MCF 10A (cell line): ENCODE measurements at regions not wholly inside any gene's neighbourhood (a gene's known extent, or its start where the extent isn't known, plus 50 kb on each side); places are given as distances from the start of the nearest gene placed in this dataset.
A peak's percentile ranks its signal among the peaks of the same experiment; 100 is the strongest.
"Not testable (repeated sequence)": the region's sequence is repeated elsewhere in the genome, so short reads cannot be mapped to it uniquely, and the experiment has no call there.

Source experiments
- BruUV-seq: library from RNA; stranded (reverse); fragments of 400-500 nt; replicated peaks from 2 replicates; lab custom pipeline; 2021; lab: Mats Ljungman, UMichigan
- CTCF ChIA-PET: fragments of 300-600 bp; sonication (Branson Sonifier 250); formaldehyde crosslinking; extraction: SDS; loops from one replicate; lab custom pipeline; 2021; ENCODE audit warnings: antibody characterized with exemption, inconsistent platforms; lab: Yijun Ruan, JAX
- POLR2A ChIA-PET: fragments of 300-600, 350-650 bp; sonication (Branson Sonifier 250); formaldehyde crosslinking; extraction: SDS; loops from one replicate; lab custom pipeline; 2020; ENCODE audit warnings: antibody characterized with exemption, inconsistent platforms; lab: Yijun Ruan, JAX
- DNase-seq: peaks from one replicate; pipeline ENCODE4 v3.0.0-alpha.2; 2018; ENCODE audit not compliant: unreplicated experiment
- H3K27ac Mint-ChIP-seq: one replicate; pipeline ENCODE4 v1.8.0; 2022; ENCODE audit warnings: mild to moderate bottlenecking, low read depth, mixed read lengths; ENCODE audit not compliant: unreplicated experiment
- H3K27me3 Mint-ChIP-seq: one replicate; pipeline ENCODE4 v1.8.0; 2022; ENCODE audit warnings: mixed read lengths; ENCODE audit not compliant: insufficient read depth, unreplicated experiment
- H3K36me3 Mint-ChIP-seq: one replicate; pipeline ENCODE4 v1.8.0; 2022; ENCODE audit warnings: mild to moderate bottlenecking, moderate library complexity, mixed read lengths; ENCODE audit not compliant: insufficient read depth, unreplicated experiment
- H3K4me1 Mint-ChIP-seq: one replicate; pipeline ENCODE4 v1.8.0; 2022; ENCODE audit warnings: mixed read lengths; ENCODE audit not compliant: insufficient read depth, unreplicated experiment
- H3K4me3 Mint-ChIP-seq: one replicate; pipeline ENCODE4 v1.8.0; 2022; ENCODE audit warnings: mild to moderate bottlenecking, moderate library complexity, mixed read lengths; ENCODE audit not compliant: unreplicated experiment
- H3K9me3 Mint-ChIP-seq: one replicate; pipeline ENCODE4 v1.8.0; 2022; ENCODE audit warnings: mixed read lengths; ENCODE audit not compliant: unreplicated experiment
- intact Hi-C: fragments of 100-400 bp; cut with micrococcal nuclease; formaldehyde crosslinking; loops from 2 replicates; pipeline ENCODE4 v1.14.1; 2022
- TF ChIP-seq, protein P1 (sequence below): fragments of 200-600 bp; IDR thresholded peaks from one replicate; pipeline ENCODE4 v1.8.0; 2022; ENCODE audit warnings: antibody characterized with exemption, mild to moderate bottlenecking; ENCODE audit not compliant: unreplicated experiment

DNA sequence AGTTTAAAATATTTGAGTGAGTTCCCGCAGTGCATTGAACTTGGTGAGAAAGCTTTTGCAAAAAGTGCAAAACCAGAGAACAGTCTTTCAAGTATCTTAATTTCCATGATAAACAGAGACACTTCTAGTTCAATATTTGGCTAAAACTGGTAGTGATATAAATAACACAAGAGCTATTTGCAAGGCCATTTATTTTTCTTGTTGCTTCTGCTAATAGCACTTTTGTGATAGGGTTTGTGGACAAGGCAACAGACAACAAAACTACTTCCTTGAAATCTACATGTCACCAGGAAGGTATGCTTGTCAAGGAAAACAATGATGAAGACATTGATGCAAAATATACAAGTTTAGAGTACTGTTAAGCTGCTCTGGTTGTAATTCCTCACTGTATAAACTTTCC is 1225.1 kb downstream of the OTOL1 start:
- Mint-ChIP-seq H3K9me3 (no peaks in the 10 kb centered on the region), H3K36me3 (no peaks in the 10 kb centered on the region), H3K4me1 (peaks cover 5% of the 10 kb centered on the region), H3K4me3 (no peak overlapping the region), H3K27ac (no peak overlapping the region), H3K27me3 (no peaks in the 10 kb centered on the region)
- ChIA-PET POLR2A (no interaction called here), CTCF (interaction anchor here (1.2 kb wide), 1 partner anchor 17 kb away, joined by 4 read pairs; no protein-coding TSS in a partner anchor)
- TF ChIP-seq, protein P1, sequence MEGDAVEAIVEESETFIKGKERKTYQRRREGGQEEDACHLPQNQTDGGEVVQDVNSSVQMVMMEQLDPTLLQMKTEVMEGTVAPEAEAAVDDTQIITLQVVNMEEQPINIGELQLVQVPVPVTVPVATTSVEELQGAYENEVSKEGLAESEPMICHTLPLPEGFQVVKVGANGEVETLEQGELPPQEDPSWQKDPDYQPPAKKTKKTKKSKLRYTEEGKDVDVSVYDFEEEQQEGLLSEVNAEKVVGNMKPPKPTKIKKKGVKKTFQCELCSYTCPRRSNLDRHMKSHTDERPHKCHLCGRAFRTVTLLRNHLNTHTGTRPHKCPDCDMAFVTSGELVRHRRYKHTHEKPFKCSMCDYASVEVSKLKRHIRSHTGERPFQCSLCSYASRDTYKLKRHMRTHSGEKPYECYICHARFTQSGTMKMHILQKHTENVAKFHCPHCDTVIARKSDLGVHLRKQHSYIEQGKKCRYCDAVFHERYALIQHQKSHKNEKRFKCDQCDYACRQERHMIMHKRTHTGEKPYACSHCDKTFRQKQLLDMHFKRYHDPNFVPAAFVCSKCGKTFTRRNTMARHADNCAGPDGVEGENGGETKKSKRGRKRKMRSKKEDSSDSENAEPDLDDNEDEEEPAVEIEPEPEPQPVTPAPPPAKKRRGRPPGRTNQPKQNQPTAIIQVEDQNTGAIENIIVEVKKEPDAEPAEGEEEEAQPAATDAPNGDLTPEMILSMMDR = no peak
- intact Hi-C loops = no loop called here
- DNase-seq = no peak
- no TSS peak for BruUV-seq

DNA sequence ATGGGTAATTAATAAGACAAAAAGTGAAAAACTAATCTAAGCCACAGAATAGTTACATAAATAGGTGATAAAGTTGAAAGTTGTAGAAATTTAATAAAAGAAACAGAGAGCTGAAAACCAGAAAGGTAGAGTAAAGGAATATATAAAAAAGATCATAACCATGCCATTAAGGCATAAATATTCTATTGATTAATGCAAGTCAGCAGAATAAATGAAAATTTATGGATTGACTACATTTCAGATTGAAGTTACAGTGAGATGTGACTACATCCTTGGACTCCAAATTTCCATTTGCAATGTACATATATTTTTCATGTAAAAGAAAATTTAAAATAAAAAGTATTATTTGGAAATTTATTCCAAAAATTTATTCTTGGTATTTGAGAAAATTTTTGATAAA is 1225.7 kb downstream of the OTOL1 start:
- H3K27ac Mint-ChIP-seq = no peak overlapping the region
- no TSS peak for BruUV-seq
- H3K9me3 Mint-ChIP-seq = no peaks in the 10 kb centered on the region
- CTCF ChIA-PET = interaction anchor here (1.2 kb wide), 1 partner anchor 16 kb away, joined by 4 read pairs; no protein-coding TSS in a partner anchor
- TF ChIP-seq, protein P1 = no peak
- H3K4me1 Mint-ChIP-seq = peaks cover 5% of the 10 kb centered on the region
- intact Hi-C loops = no loop called here
- POLR2A ChIA-PET = no interaction called here
- H3K4me3 Mint-ChIP-seq = no peak overlapping the region
- no peaks in the 10 kb centered on the region for H3K27me3 Mint-ChIP-seq
- H3K36me3 Mint-ChIP-seq = no peaks in the 10 kb centered on the region
- no peak for DNase-seq

- H3K27me3 Mint-ChIP-seq, DNase-seq, H3K9me3 Mint-ChIP-seq, H3K4me1 Mint-ChIP-seq, H3K4me3 Mint-ChIP-seq, intact Hi-C loops, H3K36me3 Mint-ChIP-seq, BruUV-seq, H3K27ac Mint-ChIP-seq, POLR2A ChIA-PET: not testable (repeated sequence)
- CTCF ChIA-PET = interaction anchor here (1.2 kb wide), 1 partner anchor 16 kb away, joined by 4 read pairs; no protein-coding TSS in a partner anchor
These were observed 1226.2 kb downstream of the OTOL1 start for GRCh38 chr3:162722796-162723195.

DNA sequence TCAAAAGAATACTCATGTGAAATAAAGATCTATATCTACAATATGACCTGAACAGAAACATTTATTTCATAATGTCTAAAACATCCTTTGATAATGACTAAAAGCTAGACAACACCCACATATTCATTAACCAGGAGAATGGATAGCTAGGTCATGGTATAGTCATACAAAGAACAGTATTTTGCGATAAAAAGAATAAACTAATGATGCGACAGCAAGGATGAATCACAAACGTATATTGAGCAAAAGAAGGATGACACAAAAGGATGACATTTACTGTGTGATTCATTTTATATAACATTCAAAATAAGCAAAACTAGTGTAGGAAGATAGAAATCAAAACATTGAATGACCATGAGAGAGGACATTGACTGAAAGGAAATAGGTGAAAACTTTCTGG is 1233.1 kb downstream of the OTOL1 start:
- CTCF ChIA-PET = interaction anchor here (0.6 kb wide), 1 partner anchor 480 kb away, joined by 3 read pairs; no protein-coding TSS in a partner anchor
- no peaks in the 10 kb centered on the region for H3K27me3 Mint-ChIP-seq
- peak; percentile 27 for DNase-seq

GRCh38 chr3:162731961-162732360 is 1235.4 kb downstream of the OTOL1 start:
- CTCF ChIA-PET, BruUV-seq, H3K27ac Mint-ChIP-seq, DNase-seq, H3K9me3 Mint-ChIP-seq, H3K36me3 Mint-ChIP-seq, POLR2A ChIA-PET, H3K4me3 Mint-ChIP-seq, H3K4me1 Mint-ChIP-seq, H3K27me3 Mint-ChIP-seq, intact Hi-C loops: not testable (repeated sequence)

More for the DNA sequence above, 1233.1 kb downstream of the OTOL1 start:
- intact Hi-C loops = no loop called here
- Mint-ChIP-seq H3K4me1 (peaks cover 9% of the 10 kb centered on the region), H3K9me3 (peaks cover 5% of the 10 kb centered on the region), H3K36me3 (no peaks in the 10 kb centered on the region), H3K27ac (peak overlapping the region; percentile 25), H3K4me3 (no peak overlapping the region)
- POLR2A ChIA-PET = no interaction called here
- BruUV-seq = no TSS peak
- TF ChIP-seq, protein P1 = no peak
